ENCODE measurements at regions not wholly inside any gene's neighbourhood (a gene's known extent, or its start where the extent isn't known, plus 50 kb on each side); places are given as distances from the start of the nearest gene placed in this dataset.

- no peak overlapping the region for H2AFZ ChIP-seq (ENCODE audit: low read length)
- H3K9me2 ChIP-seq (ENCODE audit: low read depth, low read length): no peaks in the 10 kb centered on the region
- no peaks in the 10 kb centered on the region for H4K20me1 ChIP-seq (ENCODE audit: insufficient read depth, low read length)
- H3K4me3 ChIP-seq (ENCODE audit: low read depth, low read length, poor library complexity, severe bottlenecking): no peak overlapping the region
- H3K9me3 ChIP-seq (ENCODE audit: low read length): no peaks in the 10 kb centered on the region
- no peaks in the 10 kb centered on the region for H3K79me2 ChIP-seq (ENCODE audit: insufficient read depth, low read length)
- H3K36me3 ChIP-seq (ENCODE audit: insufficient read depth, low read length): no peaks in the 10 kb centered on the region
- no peaks in the 10 kb centered on the region for H3K27me3 ChIP-seq (ENCODE audit: insufficient read depth, low read length)
- H3K9ac ChIP-seq (ENCODE audit: low read length): no peak overlapping the region
- no peak overlapping the region for H3K27ac ChIP-seq (ENCODE audit: low read depth, low read length, poor library complexity, severe bottlenecking)
- H3F3A ChIP-seq (ENCODE audit: insufficient read depth, low read length): no peaks in the 10 kb centered on the region
- H3K4me2 ChIP-seq (ENCODE audit: low read length): no peak overlapping the region
- TF ChIP-seq EZH2 (IDR thresholded peaks at IDR 0.05; ENCODE audit: borderline replicate concordance, low read length) (no peak), CTCF (IDR thresholded peaks at IDR 0.05; ENCODE audit: low read length) (no peak)
- no peaks in the 10 kb centered on the region for H3K4me1 ChIP-seq (ENCODE audit: insufficient read depth, low read length, severe bottlenecking)
Measured at GRCh38 chr17:71480099-71480498, 640.7 kb upstream of the SOX9 start.

GRCh38 chr17:71482625-71483024, 638.2 kb upstream of the SOX9 start:
- no peaks in the 10 kb centered on the region for H3K79me2 ChIP-seq (ENCODE audit: insufficient read depth, low read length)
- H3K4me1 ChIP-seq (ENCODE audit: insufficient read depth, low read length, severe bottlenecking): no peaks in the 10 kb centered on the region
- no peaks in the 10 kb centered on the region for H3K36me3 ChIP-seq (ENCODE audit: insufficient read depth, low read length)
- no peak for TF ChIP-seq EZH2 (IDR thresholded peaks at IDR 0.05; ENCODE audit: borderline replicate concordance, low read length)
- no peak for TF ChIP-seq CTCF (IDR thresholded peaks at IDR 0.05; ENCODE audit: low read length)
- H3K9me3 ChIP-seq (ENCODE audit: low read length): no peaks in the 10 kb centered on the region
- H2AFZ ChIP-seq (ENCODE audit: low read length): no peak overlapping the region
- no peaks in the 10 kb centered on the region for H4K20me1 ChIP-seq (ENCODE audit: insufficient read depth, low read length)
- no peaks in the 10 kb centered on the region for H3K9me2 ChIP-seq (ENCODE audit: low read depth, low read length)
- H3K4me2 ChIP-seq (ENCODE audit: low read length): no peak overlapping the region
- no peak overlapping the region for H3K9ac ChIP-seq (ENCODE audit: low read length)
- H3F3A ChIP-seq (ENCODE audit: insufficient read depth, low read length): no peaks in the 10 kb centered on the region
- H3K27me3 ChIP-seq (ENCODE audit: insufficient read depth, low read length): no peaks in the 10 kb centered on the region
- no peak overlapping the region for H3K4me3 ChIP-seq (ENCODE audit: low read depth, low read length, poor library complexity, severe bottlenecking)
- H3K27ac ChIP-seq (ENCODE audit: low read depth, low read length, poor library complexity, severe bottlenecking): no peak overlapping the region

GRCh38 chr17:71484546-71484945, 636.3 kb upstream of the SOX9 start:
- Histone ChIP-seq H3K4me3 (ENCODE audit: low read depth, low read length, poor library complexity, severe bottlenecking) (no peak overlapping the region), H2AFZ (ENCODE audit: low read length) (no peak overlapping the region), H3K9me3 (ENCODE audit: low read length) (no peaks in the 10 kb centered on the region), H3K4me1 (ENCODE audit: insufficient read depth, low read length, severe bottlenecking) (no peaks in the 10 kb centered on the region), H3K36me3 (ENCODE audit: insufficient read depth, low read length) (no peaks in the 10 kb centered on the region), H3K4me2 (ENCODE audit: low read length) (no peak overlapping the region), H4K20me1 (ENCODE audit: insufficient read depth, low read length) (no peaks in the 10 kb centered on the region), H3K27ac (ENCODE audit: low read depth, low read length, poor library complexity, severe bottlenecking) (no peak overlapping the region), H3K27me3 (ENCODE audit: insufficient read depth, low read length) (no peaks in the 10 kb centered on the region), H3K9me2 (ENCODE audit: low read depth, low read length) (no peaks in the 10 kb centered on the region), H3F3A (ENCODE audit: insufficient read depth, low read length) (no peaks in the 10 kb centered on the region), H3K9ac (ENCODE audit: low read length) (no peak overlapping the region), H3K79me2 (ENCODE audit: insufficient read depth, low read length) (no peaks in the 10 kb centered on the region)
- TF ChIP-seq CTCF (IDR thresholded peaks at IDR 0.05; ENCODE audit: low read length) (no peak), EZH2 (IDR thresholded peaks at IDR 0.05; ENCODE audit: borderline replicate concordance, low read length) (no peak)

Measured in OCI-LY1 (cell line).